MM.1S (cell line): ENCODE measurements at regions not wholly inside any gene's neighbourhood (a gene's known extent, or its start where the extent isn't known, plus 50 kb on each side); places are given as distances from the start of the nearest gene placed in this dataset.

ENCODE experiments used
- CTCF ChIP-seq: fragments of 300-600 bp; sonication (generic); IDR thresholded peaks from 2 replicates; pipeline ENCODE4 v1.5.1; 2016; ENCODE audit warnings: antibody characterized with exemption, low read length, mixed read lengths
- EZH2 ChIP-seq: fragments of 300-600 bp; sonication (generic); optimal IDR thresholded peaks from 2 replicates; pipeline ENCODE3; 2017; ENCODE audit warnings: low read depth, mild to moderate bottlenecking, antibody characterized with exemption, low read length, mixed read lengths

- TF ChIP-seq CTCF: no peak
- TF ChIP-seq EZH2: no peak
These were observed 80.2 kb upstream of the FRMPD4 start for GRCh38 chrX:12058087-12058486.
